Activated CD4-positive, CD25-positive, alpha-beta regulatory T cell (primary cell): ENCODE measurements at regions not wholly inside any gene's neighbourhood (a gene's known extent, or its start where the extent isn't known, plus 50 kb on each side); places are given as distances from the start of the nearest gene placed in this dataset.

Source experiments
- DNase-seq, 4 experiments: peaks; one replicate each; lab custom pipeline; 2025; lab: John Stamatoyannopoulos, UW

GRCh38 chr9:96087669-96088299 is 212.3 kb downstream of the ERCC6L2 start:
- DNase-seq: no peak

GRCh38 chr9:96086936-96087571 is 211.6 kb downstream of the ERCC6L2 start:
- DNase-seq: no peak

GRCh38 chr9:96085491-96086143 is 210.1 kb downstream of the ERCC6L2 start:
- DNase-seq: no peak

DNA sequence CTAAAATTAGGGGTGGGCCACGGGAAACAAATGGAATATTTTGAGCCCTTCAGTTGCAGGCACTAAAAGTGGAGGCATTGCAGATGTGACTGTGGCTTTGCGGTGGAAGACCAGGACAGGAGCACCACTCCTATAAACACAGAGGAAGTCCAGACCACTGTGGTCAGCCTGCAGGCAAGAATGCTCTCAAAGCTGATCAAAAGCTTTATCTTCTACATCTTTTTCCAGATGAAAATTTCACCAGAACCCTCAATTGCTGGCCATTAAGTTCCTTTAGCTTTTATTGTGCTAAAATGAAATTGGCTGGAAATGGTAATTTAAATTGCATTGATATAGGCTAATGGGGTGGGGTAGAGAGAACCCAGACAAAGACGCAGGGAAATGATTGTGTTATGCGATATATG is 208.8 kb downstream of the ERCC6L2 start:
- DNase-seq: no peak

GRCh38 chr9:96082516-96083232 is 207.2 kb downstream of the ERCC6L2 start:
- no peak for DNase-seq

- no peak for DNase-seq
Observed at GRCh38 chr9:96080364-96080763, 204.9 kb downstream of the ERCC6L2 start.

DNA sequence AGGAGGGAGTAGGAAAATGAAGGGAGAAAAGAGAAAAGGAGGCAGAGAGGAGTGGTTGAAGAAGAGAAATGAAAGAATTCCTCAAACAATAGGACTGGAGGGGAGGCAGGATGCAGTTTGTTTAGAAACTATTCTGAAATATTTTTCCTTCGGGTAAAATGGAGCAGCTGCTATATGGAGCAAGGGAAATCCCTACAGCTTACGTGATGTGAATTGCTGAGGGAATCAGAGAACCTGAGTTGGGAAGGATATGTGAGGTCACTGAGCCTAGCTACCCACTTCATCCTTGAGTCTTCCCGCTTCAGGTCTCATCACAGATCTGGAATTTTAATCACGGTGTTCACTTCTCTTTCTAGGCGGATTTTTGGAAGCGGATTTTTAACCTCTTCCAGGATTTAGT is 204.3 kb downstream of the ERCC6L2 start:
- DNase-seq: no peak

GRCh38 chr9:96078897-96079490 is 203.5 kb downstream of the ERCC6L2 start:
- no peak for DNase-seq

- DNase-seq: no peak
Observed at GRCh38 chr9:96075757-96076156, 200.3 kb downstream of the ERCC6L2 start.

DNA sequence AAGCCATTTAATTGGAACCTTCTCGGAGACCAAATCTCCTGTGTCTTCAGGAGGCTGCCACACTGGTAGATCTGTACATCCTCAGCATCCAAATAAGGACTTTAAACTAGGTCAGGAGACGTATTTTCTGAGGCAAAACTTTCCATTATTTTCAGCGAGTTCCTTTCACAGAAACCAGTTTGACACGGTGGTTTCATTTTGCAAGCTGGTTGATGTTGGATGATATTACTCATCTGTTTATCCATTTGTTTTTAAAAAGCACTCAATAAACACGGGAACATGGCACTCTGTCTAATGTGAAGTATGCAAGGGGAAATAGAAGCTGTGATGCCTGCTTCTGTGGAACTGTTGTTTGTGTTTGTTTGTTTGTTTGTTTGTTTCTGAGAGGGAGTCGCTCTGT is 199.6 kb downstream of the ERCC6L2 start:
- no peak for DNase-seq

GRCh38 chr9:96073531-96074480 is 198.3 kb downstream of the ERCC6L2 start:
- DNase-seq: no peak

DNA sequence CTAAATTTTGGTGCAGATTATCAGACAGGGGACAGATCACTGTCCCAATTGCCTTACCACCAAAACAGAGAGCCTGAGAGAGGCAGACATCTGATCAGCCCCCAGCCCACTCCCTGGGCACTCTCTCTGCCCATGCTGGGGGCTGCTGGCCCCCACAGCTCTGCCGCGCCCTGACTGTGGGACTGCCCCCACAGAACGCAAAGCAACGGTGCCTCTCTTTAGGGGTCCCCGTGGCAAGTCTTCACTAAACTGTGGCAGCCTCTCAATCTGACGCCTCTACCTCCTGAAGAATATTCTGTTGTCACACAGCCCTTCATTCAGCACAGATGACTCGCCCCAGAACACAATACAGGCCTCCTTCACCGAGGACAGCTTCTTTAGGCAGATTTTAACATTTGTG is 197.4 kb downstream of the ERCC6L2 start:
- no peak for DNase-seq

DNA sequence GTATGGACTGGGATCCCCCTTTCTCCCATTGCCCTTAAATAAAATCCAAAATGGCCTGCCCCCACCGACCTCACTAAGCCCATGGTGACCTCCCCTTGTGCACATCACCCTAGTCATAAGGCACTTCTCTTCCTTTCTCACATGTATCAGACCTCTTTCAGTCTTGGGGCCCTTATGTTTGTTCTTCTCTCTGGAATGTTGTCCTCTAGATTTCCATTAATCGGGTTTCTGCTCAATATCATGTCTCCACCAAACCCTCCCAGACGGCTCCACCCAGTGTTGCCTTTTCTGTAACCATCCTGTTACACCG is 196.3 kb downstream of the ERCC6L2 start:
- no peak for DNase-seq

DNA sequence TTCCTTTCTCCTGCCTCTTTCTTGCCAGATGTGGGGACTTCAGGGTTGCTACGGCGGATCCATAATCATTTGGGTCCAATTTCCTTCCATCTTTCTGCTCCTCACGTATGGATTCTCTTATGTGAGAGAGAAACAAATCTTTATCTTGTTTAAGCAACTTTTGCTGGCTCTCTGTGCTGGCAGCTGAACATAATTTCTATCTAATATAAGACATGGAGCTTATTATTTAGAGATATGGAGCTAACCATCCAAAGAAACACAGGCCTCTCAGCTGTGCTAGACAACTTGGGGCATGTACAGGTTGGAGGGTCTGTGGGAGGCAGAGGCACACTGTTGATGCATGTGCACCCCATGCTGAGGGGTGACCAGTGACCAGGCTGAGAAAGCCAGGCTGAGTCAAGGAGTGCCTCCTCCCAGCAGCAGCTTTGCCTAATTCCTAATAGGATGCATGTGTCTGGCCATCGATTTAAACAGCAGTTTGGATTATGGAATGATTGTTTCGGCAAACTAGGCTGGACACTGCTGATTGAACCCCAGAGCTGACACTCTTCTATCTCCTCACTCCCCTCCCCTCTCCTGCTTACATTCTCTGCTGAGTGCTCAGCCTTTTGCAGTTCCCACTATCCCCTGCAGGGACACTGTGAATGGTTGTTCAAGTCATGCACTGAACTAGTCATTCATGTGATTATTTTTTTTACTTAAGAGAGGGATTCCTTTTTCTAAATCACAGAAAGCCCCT is 195.8 kb downstream of the ERCC6L2 start:
- DNase-seq: no peak

DNA sequence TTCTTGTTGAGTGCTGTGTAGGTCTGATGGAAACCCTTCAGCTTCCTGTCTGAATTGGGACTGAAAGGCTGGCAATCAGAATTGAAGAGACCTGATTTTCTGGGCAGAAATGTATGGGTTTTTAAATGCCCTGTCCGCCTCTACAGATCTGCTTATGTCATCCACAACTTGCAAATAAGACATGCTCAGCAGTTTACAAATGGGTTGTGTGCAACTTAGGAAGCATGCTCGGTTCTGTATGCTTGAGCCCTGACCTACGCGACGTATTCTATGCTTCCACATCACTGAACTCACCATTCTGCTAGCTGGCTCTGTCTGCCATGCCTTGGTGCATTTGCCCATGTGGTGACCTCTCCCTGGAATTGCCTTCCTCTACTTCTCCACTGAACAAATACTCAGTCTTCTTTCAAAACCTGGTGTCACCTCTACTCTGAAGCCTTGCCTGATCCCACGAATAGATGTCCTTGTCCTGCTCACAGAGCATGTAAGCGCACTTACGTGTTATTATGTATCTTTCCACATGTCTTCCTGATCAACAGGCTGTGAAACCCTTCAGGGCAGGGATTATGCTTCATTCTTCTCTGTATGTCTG is 194.2 kb downstream of the ERCC6L2 start:
- no peak for DNase-seq

DNA sequence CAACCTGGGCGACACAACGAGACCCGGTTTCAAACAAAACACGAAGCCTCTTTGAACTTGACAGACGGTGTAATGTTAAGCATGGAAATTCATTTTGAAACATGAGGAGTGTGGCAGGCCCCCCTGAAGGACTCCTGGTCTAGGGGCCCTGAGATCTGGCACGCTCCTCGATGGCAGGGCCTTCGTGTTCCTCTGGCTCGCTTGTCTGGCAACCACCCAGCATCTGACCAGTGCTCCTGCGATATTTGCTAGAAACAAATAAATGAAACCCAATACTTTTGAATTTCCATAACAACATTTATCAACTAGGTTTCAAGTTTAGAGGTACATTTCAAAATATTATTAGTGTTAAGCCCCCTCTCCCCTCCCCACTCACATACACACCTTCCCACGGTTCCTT is 193.0 kb downstream of the ERCC6L2 start:
- DNase-seq: no peak

DNA sequence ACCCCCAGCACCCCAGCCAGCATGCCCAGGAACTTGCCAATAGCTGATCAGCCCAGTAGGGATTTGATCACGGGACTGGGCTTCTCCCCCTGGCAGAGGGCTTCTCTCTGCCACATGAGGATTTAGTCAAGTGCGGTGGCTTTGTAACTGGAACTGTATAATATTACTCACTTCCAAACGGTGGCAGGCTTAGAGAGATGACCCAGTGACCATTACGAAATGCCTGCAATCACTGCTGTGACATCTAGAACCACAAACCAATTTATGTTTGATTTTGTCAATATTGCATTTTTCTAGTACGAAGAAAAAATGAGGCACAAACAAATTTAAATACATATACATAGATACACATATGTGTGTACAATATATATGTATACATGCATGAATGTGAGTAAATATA is 192.1 kb downstream of the ERCC6L2 start:
- DNase-seq: no peak

- DNase-seq: no peak
Observed at GRCh38 chr9:96067004-96067403, 191.5 kb downstream of the ERCC6L2 start.

DNA sequence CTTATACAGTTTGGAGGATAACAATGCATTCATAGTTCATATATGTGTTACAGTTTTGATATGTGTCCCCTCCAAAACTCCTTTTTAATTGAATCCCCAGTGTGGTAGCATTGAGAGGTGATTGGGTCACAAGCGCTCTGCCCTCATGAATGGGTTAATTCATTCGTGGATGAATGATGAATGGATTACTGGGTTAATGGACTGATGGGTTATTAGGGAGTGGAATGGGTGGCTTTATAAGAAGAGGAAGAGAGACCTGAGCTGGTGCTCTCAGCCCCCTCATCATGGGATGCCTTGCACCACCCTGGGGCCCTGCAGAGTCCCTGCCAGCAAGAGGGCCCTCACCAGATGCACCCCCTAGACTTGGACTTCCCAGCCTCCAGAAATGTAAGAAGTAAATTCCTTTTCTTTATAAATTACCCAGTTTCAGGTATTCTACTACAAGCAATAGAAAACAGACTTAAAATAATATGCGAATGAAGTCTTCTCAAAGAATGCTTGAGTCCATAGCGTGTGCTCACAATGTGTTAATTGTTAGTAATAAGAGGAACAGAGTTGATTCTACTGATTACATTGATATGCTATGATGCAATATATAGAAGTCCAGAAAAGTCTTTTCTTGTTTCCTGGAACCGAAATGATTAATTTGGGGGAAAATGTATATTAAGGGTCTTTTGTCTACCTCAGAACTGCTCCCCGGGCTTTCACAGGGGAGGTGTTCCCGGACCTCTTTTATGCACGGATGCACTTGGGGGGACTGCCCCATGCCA is 190.2 kb downstream of the ERCC6L2 start:
- no peak for DNase-seq
